GM18867 (cell line): ENCODE measurements at regions not wholly inside any gene's neighbourhood (a gene's known extent, or its start where the extent isn't known, plus 50 kb on each side); places are given as distances from the start of the nearest gene placed in this dataset.

Experiments
- ATAC-seq: cut with Tn5 transposase; IDR thresholded peaks from one replicate; pipeline ENCODE4 v1.9.1; 2021; ENCODE audit warnings: mild to moderate bottlenecking, moderate library complexity; ENCODE audit not compliant: unreplicated experiment

DNA sequence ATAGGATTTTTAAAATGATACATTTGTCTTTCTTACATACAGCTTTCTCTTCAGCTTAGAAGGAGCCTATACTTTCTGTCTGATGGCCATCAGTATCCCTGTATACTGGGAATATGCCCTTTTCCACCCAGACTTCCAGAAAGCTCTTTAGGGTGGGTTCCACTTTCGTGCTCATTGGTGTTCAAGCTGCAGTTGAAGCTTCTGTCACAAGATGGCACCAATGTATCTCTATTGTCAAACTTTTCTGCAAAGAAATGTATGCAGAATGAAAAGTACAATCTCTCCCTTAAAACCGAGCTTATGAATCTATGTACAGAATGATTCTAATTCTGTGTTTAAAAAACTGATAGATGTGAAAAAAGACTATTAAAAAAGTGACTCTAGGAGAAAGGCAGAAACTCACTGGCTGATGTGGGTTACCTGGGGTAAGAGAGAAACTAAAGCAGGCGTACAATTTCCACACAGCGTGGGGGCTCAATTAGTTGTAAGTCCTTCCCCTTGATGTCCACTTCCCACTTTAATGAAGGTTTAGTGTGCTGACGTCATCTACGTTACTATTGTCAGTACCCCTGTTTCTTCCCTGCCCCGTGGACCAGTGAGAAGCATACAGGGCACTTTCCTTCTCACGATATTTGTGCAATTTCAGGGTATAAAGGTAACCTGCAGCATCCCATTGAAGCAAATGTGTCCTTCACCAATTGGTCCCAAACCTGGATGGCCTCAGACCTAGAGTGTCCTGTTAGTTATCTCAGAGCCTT lies 57.3 kb upstream of the TCEAL2 start:
- peak; percentile 56 for ATAC-seq

- ATAC-seq: no peak
These were observed 61.9 kb upstream of the TCEAL2 start for GRCh38 chrX:102063445-102064074.

DNA sequence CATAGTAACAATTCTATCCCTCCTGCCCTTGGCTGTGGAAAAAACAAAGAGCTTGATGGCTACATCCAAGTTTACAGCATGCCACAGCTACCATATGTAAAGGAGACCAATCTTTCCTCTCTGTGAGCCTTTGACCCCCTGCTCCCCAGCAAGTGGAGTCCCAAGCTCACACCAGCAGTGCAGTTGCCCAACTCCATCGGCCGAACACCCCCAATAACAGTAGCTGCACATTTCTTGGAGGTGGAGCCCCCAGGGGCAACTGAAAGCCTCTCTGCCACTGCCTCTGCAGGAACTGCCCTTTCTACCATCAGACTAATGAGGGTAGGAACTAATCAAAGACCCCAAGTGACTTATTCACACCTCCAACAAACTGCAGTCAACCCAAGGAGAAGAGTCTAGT lies 81.0 kb upstream of the TCEAL2 start:
- ATAC-seq: no peak

DNA sequence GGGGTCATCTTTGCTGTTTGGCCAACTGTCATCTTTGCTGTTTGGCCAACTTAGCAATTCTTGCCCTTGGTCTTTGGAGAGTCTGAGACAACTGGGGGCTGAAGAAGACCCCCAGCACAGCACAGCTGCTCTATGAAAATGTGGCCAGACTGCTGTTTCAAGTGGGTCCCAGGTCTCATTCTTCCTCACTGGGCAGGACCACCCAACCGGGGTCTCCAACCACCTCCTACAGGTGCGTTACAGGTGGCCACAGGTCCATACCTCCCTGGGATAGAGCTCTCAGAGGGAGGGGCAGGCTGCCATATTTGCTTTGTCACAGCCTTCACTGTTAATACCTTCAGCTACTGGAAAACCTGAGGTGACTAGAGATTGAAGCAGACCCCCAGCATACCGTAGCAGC lies 82.1 kb upstream of the TCEAL2 start:
- no peak for ATAC-seq

GRCh38 chrX:102042372-102043325 lies 82.8 kb upstream of the TCEAL2 start:
- no peak for ATAC-seq

GRCh38 chrX:102029026-102029425 lies 96.5 kb upstream of the TCEAL2 start:
- no peak for ATAC-seq

- ATAC-seq: no peak
These were observed 86.4 kb upstream of the ZMAT1 start for GRCh38 chrX:102018208-102018607.

DNA sequence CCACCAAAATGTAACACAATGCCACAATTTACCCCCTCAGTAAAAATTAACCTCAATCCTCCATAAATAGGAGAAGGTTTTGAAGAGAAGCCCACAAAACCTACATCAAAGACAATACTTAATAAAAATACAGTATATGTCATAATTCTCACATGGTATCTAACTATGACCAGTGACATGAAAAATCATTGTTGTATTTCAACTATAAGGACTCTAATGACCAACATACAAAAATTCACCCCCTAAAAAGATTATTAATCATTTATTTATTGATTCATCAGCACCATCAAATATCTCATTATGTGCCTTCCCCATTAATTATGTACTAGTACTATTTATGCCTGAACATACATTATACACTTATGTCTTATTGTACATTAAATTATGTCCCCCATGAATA lies 77.1 kb upstream of the ZMAT1 start:
- no peak for ATAC-seq

GRCh38 chrX:101999644-102000539 lies 68.1 kb upstream of the ZMAT1 start:
- no peak for ATAC-seq

DNA sequence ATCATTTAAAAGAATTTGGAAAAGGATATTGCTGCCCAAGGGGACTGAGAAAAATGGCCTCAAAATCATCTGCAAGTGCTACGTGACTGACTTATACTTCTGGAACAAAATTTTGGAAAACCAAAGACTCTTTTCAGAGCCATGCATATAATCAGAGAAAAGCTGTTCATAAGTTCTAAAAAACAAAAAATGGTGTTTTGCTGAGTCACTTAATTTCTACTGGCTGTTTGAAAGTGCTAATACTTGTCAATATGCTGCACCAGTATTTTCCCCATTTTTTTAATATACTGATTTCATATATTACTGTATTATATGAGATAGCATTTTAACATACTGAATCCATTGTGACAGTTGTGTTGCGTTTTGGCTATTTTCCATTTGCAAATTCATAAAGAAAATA lies 61.5 kb upstream of the ZMAT1 start:
- no peak for ATAC-seq

GRCh38 chrX:101986586-101986985 lies 54.8 kb upstream of the ZMAT1 start:
- no peak for ATAC-seq
